CD4-positive, alpha-beta T cell (primary cell): ENCODE measurements at regions not wholly inside any gene's neighbourhood (a gene's known extent, or its start where the extent isn't known, plus 50 kb on each side); places are given as distances from the start of the nearest gene placed in this dataset.

Experiments
- ATAC-seq: fragments of 200-7000 bp; cut with Tn5 transposase; one replicate; pipeline ENCODE4 v1.10.0; 2022; ENCODE audit warnings: mild to moderate bottlenecking; ENCODE audit not compliant: poor library complexity
- CTCF ChIA-PET: fragments of 350-600 bp; sonication (Branson Sonifier 250); formaldehyde crosslinking; loops from one replicate; lab custom pipeline; 2021; ENCODE audit warnings: antibody characterized with exemption, inconsistent platforms; lab: Charles Lee
- POLR2A ChIA-PET: fragments of 350-600 bp; sonication (Branson Sonifier 250); formaldehyde crosslinking; loops from one replicate; lab custom pipeline; 2021; ENCODE audit warnings: antibody characterized with exemption, inconsistent platforms; lab: Charles Lee
- DNase-seq, 14 experiments: peaks; one replicate each; pipeline ENCODE4 v3.0.0-alpha.2; 2013 to 2020; ENCODE audit warnings: mixed read lengths in 2 of 14
- H3K27ac ChIP-seq, 2 donors: one replicate each; pipeline versions ENCODE4 v1.5.1 to v1.7.0; 2013; ENCODE audit warnings: low read length in 2 of 2, low read depth in 1 of 2, mild to moderate bottlenecking in 1 of 2
- H3K27me3 ChIP-seq, 2 experiments: 1 replicate in 1 of 2; 2 replicates in 1 of 2; pipeline versions ENCODE4 v1.6.1 to v1.7.0; 2013; ENCODE audit warnings: low read length in 2 of 2, control low read depth in 1 of 2, mild to moderate bottlenecking in 1 of 2, moderate library complexity in 1 of 2; ENCODE audit not compliant: insufficient read depth in 2 of 2, control insufficient read depth in 1 of 2
- H3K36me3 ChIP-seq: one replicate; pipeline ENCODE4 v1.6.1; 2013; ENCODE audit warnings: low read length, control low read depth; ENCODE audit not compliant: insufficient read depth
- H3K4me1 ChIP-seq: one replicate; pipeline ENCODE4 v1.6.1; 2013; ENCODE audit warnings: low read length, control low read depth; ENCODE audit not compliant: insufficient read depth
- H3K4me3 ChIP-seq: one replicate; pipeline ENCODE4 v1.5.1; 2013; ENCODE audit warnings: mild to moderate bottlenecking, low read length, moderate library complexity
- H3K9me3 ChIP-seq, 2 experiments: 1 replicate in 1 of 2; 2 replicates in 1 of 2; pipeline versions ENCODE4 v1.6.1 to v1.7.0; 2013; ENCODE audit warnings: low read length in 2 of 2, mild to moderate bottlenecking in 2 of 2, control low read depth in 1 of 2, moderate library complexity in 1 of 2; ENCODE audit not compliant: control insufficient read depth in 1 of 2, insufficient read depth in 1 of 2
- H3K27ac Mint-ChIP-seq: one replicate; pipeline ENCODE4 v1.8.0; 2020; ENCODE audit warnings: mixed read lengths
- H3K27me3 Mint-ChIP-seq: one replicate; pipeline ENCODE4 v1.8.0; 2021; ENCODE audit warnings: mixed read lengths
- H3K36me3 Mint-ChIP-seq: one replicate; pipeline ENCODE4 v1.8.0; 2021; ENCODE audit warnings: low read depth, mixed read lengths
- H3K4me1 Mint-ChIP-seq: one replicate; pipeline ENCODE4 v1.8.0; 2021; ENCODE audit warnings: low read depth, mixed read lengths
- H3K4me3 Mint-ChIP-seq: one replicate; pipeline ENCODE4 v1.8.0; 2020; ENCODE audit warnings: mild to moderate bottlenecking, mixed read lengths
- H3K9me3 Mint-ChIP-seq: one replicate; pipeline ENCODE4 v1.8.0; 2020; ENCODE audit warnings: mixed read lengths
- intact Hi-C, 2 experiments: fragments of 100-400 bp; cut with DNase I in 1 of 2; cut with micrococcal nuclease in 1 of 2; formaldehyde crosslinking; loops; one replicate each; pipeline versions ENCODE4 v1.15.1 to v1.9.0; 2023 to 2025; cut with DNase I, micrococcal nuclease
- TF ChIP-seq, protein P1 (sequence below): fragments of 200-600 bp; IDR thresholded peaks from one replicate; pipeline ENCODE4 v1.8.0; 2022; ENCODE audit warnings: antibody characterized with exemption, mild to moderate bottlenecking

GRCh38 chr15:94909510-94909909, 678.1 kb downstream of the MCTP2 start:
- H3K4me1 Mint-ChIP-seq = no peaks in the 10 kb centered on the region
- H3K36me3 ChIP-seq = no peaks in the 10 kb centered on the region
- no peaks in the 10 kb centered on the region for H3K27me3 Mint-ChIP-seq
- ChIA-PET POLR2A (no interaction called here), CTCF (no interaction called here)
- DNase-seq = no peak
- intact Hi-C loops = no loop called here
- peaks cover 7% of the 10 kb centered on the region for H3K9me3 Mint-ChIP-seq
- H3K4me3 Mint-ChIP-seq = no peak overlapping the region
- H3K27me3 ChIP-seq = no peaks in the 10 kb centered on the region
- TF ChIP-seq, protein P1, sequence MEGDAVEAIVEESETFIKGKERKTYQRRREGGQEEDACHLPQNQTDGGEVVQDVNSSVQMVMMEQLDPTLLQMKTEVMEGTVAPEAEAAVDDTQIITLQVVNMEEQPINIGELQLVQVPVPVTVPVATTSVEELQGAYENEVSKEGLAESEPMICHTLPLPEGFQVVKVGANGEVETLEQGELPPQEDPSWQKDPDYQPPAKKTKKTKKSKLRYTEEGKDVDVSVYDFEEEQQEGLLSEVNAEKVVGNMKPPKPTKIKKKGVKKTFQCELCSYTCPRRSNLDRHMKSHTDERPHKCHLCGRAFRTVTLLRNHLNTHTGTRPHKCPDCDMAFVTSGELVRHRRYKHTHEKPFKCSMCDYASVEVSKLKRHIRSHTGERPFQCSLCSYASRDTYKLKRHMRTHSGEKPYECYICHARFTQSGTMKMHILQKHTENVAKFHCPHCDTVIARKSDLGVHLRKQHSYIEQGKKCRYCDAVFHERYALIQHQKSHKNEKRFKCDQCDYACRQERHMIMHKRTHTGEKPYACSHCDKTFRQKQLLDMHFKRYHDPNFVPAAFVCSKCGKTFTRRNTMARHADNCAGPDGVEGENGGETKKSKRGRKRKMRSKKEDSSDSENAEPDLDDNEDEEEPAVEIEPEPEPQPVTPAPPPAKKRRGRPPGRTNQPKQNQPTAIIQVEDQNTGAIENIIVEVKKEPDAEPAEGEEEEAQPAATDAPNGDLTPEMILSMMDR = no peak
- H3K4me1 ChIP-seq = no peaks in the 10 kb centered on the region
- peaks cover 7 to 11% of the 10 kb centered on the region in 2 experiments for H3K9me3 ChIP-seq
- H3K4me3 ChIP-seq = no peak overlapping the region
- ATAC-seq = no peak
- H3K27ac Mint-ChIP-seq = no peak overlapping the region
- no peaks in the 10 kb centered on the region for H3K36me3 Mint-ChIP-seq
- H3K27ac ChIP-seq = no peak overlapping the region

- H3K4me3 Mint-ChIP-seq = no peak overlapping the region
- no peaks in the 10 kb centered on the region for H3K4me1 Mint-ChIP-seq
- no peaks in the 10 kb centered on the region for H3K36me3 Mint-ChIP-seq
- DNase-seq (no peak), ATAC-seq (no peak)
- Histone ChIP-seq H3K4me1 (no peaks in the 10 kb centered on the region), H3K9me3 (peaks cover 7 to 11% of the 10 kb centered on the region in 2 experiments), H3K27ac (no peak overlapping the region), H3K36me3 (no peaks in the 10 kb centered on the region), H3K4me3 (no peak overlapping the region), H3K27me3 (no peaks in the 10 kb centered on the region)
- TF ChIP-seq, protein P1 = no peak
- peaks cover 7% of the 10 kb centered on the region for H3K9me3 Mint-ChIP-seq
- intact Hi-C loops = no loop called here
- ChIA-PET POLR2A (no interaction called here), CTCF (no interaction called here)
- no peak overlapping the region for H3K27ac Mint-ChIP-seq
- no peaks in the 10 kb centered on the region for H3K27me3 Mint-ChIP-seq
These were observed 678.8 kb downstream of the MCTP2 start for GRCh38 chr15:94910166-94910565.

- no peaks in the 10 kb centered on the region for H3K27me3 ChIP-seq
- H3K36me3 ChIP-seq = no peaks in the 10 kb centered on the region
- no peak for ATAC-seq
- TF ChIP-seq, protein P1 = no peak
- H3K4me3 ChIP-seq = no peak overlapping the region
- Mint-ChIP-seq H3K27me3 (no peaks in the 10 kb centered on the region), H3K27ac (no peak overlapping the region), H3K36me3 (no peaks in the 10 kb centered on the region), H3K9me3 (peaks cover 5% of the 10 kb centered on the region), H3K4me3 (no peak overlapping the region), H3K4me1 (no peaks in the 10 kb centered on the region)
- POLR2A ChIA-PET = no interaction called here
- peaks cover 7 to 15% of the 10 kb centered on the region in 2 experiments for H3K9me3 ChIP-seq
- no peak overlapping the region for H3K27ac ChIP-seq
- intact Hi-C loops = no loop called here
- H3K4me1 ChIP-seq = no peaks in the 10 kb centered on the region
- no peak for DNase-seq
- CTCF ChIA-PET = no interaction called here
These were observed 681.4 kb downstream of the MCTP2 start for GRCh38 chr15:94912760-94913159.
